IMR-90 (cell line): ENCODE measurements at regions not wholly inside any gene's neighbourhood (a gene's known extent, or its start where the extent isn't known, plus 50 kb on each side); places are given as distances from the start of the nearest gene placed in this dataset.

Experiments used
- ATAC-seq: fragments of 200-7000 bp; cut with Tn5 transposase; 2 replicates; pipeline ENCODE4 v1.9.1; 2020; ENCODE audit warnings: low read depth, mild to moderate bottlenecking, moderate library complexity
- BruUV-seq: library from RNA; stranded (reverse); fragments of 400-500 nt; replicated peaks from 2 replicates; lab custom pipeline; 2021; lab: Mats Ljungman, UMichigan
- CTCF ChIA-PET: fragments of 300-600 bp; formaldehyde crosslinking; extraction: SDS; loops from one replicate; lab custom pipeline; 2021; ENCODE audit warnings: antibody characterized with exemption; lab: Yijun Ruan, JAX
- POLR2A ChIA-PET: fragments of 300-600 bp; sonication (Branson Sonifier 250); formaldehyde crosslinking; loops from one replicate; lab custom pipeline; 2022; ENCODE audit warnings: antibody characterized with exemption; ENCODE audit not compliant: unreplicated experiment; lab: Charles Lee
- DNase-seq: peaks from one replicate; pipeline ENCODE4 v3.0.0; 2013
- H2AFZ ChIP-seq: replicated peaks from 2 replicates; pipeline ENCODE3; 2013; ENCODE audit warnings: low read length, mild to moderate bottlenecking; ENCODE audit not compliant: poor library complexity
- H2AK5ac ChIP-seq: 2 replicates; pipeline ENCODE4 v1.6.1; 2013; ENCODE audit warnings: low read depth, low read length, inconsistent platforms
- H2AK9ac ChIP-seq: replicated peaks from 2 replicates; pipeline ENCODE3; 2013; ENCODE audit warnings: mild to moderate bottlenecking, low read depth, low read length, moderate library complexity; ENCODE audit not compliant: poor library complexity
- H2BK120ac ChIP-seq: 2 replicates; pipeline ENCODE4 v1.6.1; 2013; ENCODE audit warnings: low read depth, low read length, inconsistent platforms
- H2BK15ac ChIP-seq: 3 replicates; pipeline ENCODE4 v1.6.1; 2013; ENCODE audit warnings: low read depth, low read length, inconsistent platforms
- H2BK20ac ChIP-seq: 2 replicates; pipeline ENCODE4 v1.6.1; 2013; ENCODE audit warnings: low read depth, mild to moderate bottlenecking, inconsistent platforms, low read length, moderate library complexity
- H2BK5ac ChIP-seq: 2 replicates; pipeline ENCODE4 v1.6.1; 2013; ENCODE audit warnings: mild to moderate bottlenecking, low read depth, low read length, inconsistent platforms; ENCODE audit not compliant: poor library complexity, severe bottlenecking
- H3K14ac ChIP-seq: replicated peaks from 2 replicates; pipeline ENCODE4 v1.6.1; 2013; ENCODE audit warnings: low read depth, low read length, inconsistent platforms
- H3K18ac ChIP-seq: 2 replicates; pipeline ENCODE4 v1.6.1; 2013; ENCODE audit warnings: low read depth, low read length, control low read depth
- H3K23ac ChIP-seq: 2 replicates; pipeline ENCODE4 v1.6.1; 2013; ENCODE audit warnings: low read depth, low read length, inconsistent platforms
- H3K27ac ChIP-seq: 2 replicates; pipeline ENCODE4 v1.5.1; 2013; ENCODE audit warnings: mild to moderate bottlenecking, control low read depth, low read length; ENCODE audit not compliant: insufficient read depth
- H3K27me3 ChIP-seq: 2 replicates; pipeline ENCODE4 v1.6.1; 2013; ENCODE audit warnings: low read length; ENCODE audit not compliant: control insufficient read depth, insufficient read depth
- H3K36me3 ChIP-seq: 2 replicates; pipeline ENCODE4 v1.6.1; 2013; ENCODE audit warnings: low read length, mixed read lengths; ENCODE audit not compliant: control insufficient read depth, insufficient read depth
- H3K4ac ChIP-seq: 2 replicates; pipeline ENCODE4 v1.6.1; 2013; ENCODE audit warnings: low read depth, low read length, inconsistent platforms
- H3K4me1 ChIP-seq: 2 replicates; pipeline ENCODE4 v1.6.1; 2013; ENCODE audit warnings: low read length, mixed read lengths; ENCODE audit not compliant: control insufficient read depth, insufficient read depth
- H3K4me2 ChIP-seq: 2 replicates; pipeline ENCODE4 v1.6.1; 2013; ENCODE audit warnings: low read depth, mild to moderate bottlenecking, control low read depth, low read length, moderate library complexity
- H3K4me3 ChIP-seq: 2 replicates; pipeline ENCODE4 v1.5.1; 2013; ENCODE audit warnings: low read depth, mild to moderate bottlenecking, control low read depth, low read length, moderate library complexity; ENCODE audit not compliant: insufficient read depth
- H3K56ac ChIP-seq: 2 replicates; pipeline ENCODE4 v1.6.1; 2013; ENCODE audit warnings: low read length, inconsistent platforms; ENCODE audit not compliant: insufficient read depth; ENCODE audit errors: extremely low read depth
- H3K79me1 ChIP-seq, 2 experiments: 2 replicates each; pipeline ENCODE4 v1.6.1; 2013; ENCODE audit warnings: low read length in 2 of 2, inconsistent platforms in 1 of 2, low read depth in 1 of 2
- H3K9ac ChIP-seq: 2 replicates; pipeline ENCODE4 v1.6.1; 2013; ENCODE audit warnings: low read depth, low read length, control low read depth
- H3K9me1 ChIP-seq: 2 replicates; pipeline ENCODE4 v1.6.1; 2013; ENCODE audit warnings: low read length, inconsistent platforms; ENCODE audit not compliant: insufficient read depth
- H3K9me3 ChIP-seq: 2 replicates; pipeline ENCODE4 v1.6.1; 2013; ENCODE audit warnings: low read length; ENCODE audit not compliant: control insufficient read depth, insufficient read depth
- H4K20me1 ChIP-seq: 2 replicates; pipeline ENCODE4 v1.6.1; 2013; ENCODE audit warnings: low read length, inconsistent platforms; ENCODE audit not compliant: insufficient read depth
- H4K5ac ChIP-seq: 2 replicates; pipeline ENCODE4 v1.6.1; 2013; ENCODE audit warnings: mild to moderate bottlenecking, low read depth, low read length, control low read depth
- H4K8ac ChIP-seq, 2 experiments: 2 replicates each; pipeline ENCODE4 v1.6.1; 2013; ENCODE audit warnings: low read depth in 2 of 2, low read length in 2 of 2, control low read depth in 1 of 2, inconsistent platforms in 1 of 2
- H4K91ac ChIP-seq: 2 replicates; pipeline ENCODE4 v1.6.1; 2013; ENCODE audit warnings: low read depth, low read length, inconsistent platforms; ENCODE audit not compliant: insufficient read depth
- ELK1 ChIP-seq: fragments of 150-350 bp; IDR thresholded peaks from 2 replicates; pipeline ENCODE4 v1.6.1; 2016; ENCODE audit warnings: low read depth, mild to moderate bottlenecking, low read length, moderate library complexity, borderline replicate concordance
- USF2 ChIP-seq: fragments of 150-350 bp; IDR thresholded peaks from 2 replicates; pipeline ENCODE4 v1.6.1; 2017; ENCODE audit warnings: mild to moderate bottlenecking, antibody characterized with exemption, low read length, low read depth
- WGBS, 2 experiments: methylation state at CpG; one replicate each; pipeline versions ENCODE4 v1.1.5 to v1.1.7; 2013; ENCODE audit warnings: missing lambda C conversion rate in 2 of 2; ENCODE audit not compliant: insufficient read length in 1 of 2; ENCODE audit errors: extremely low coverage in 2 of 2; 5-methylcytosine and 5-hydroxymethylcytosine counted together
- dilution Hi-C: fragments of 300-500 bp; cut with HindIII; formaldehyde crosslinking; loops from one replicate; pipeline ENCODE4 v1.14.3; 2018; ENCODE audit warnings: low sequenced_read_pairs; ENCODE audit not compliant: unreplicated experiment
- in situ Hi-C: fragments of 300-500 bp; cut with MboI; formaldehyde crosslinking; loops from 3 replicates; pipeline ENCODE4 v1.14.3; 2019; ENCODE audit warnings: low sequenced_read_pairs, inconsistent platforms, mixed read lengths
- intact Hi-C: fragments of 100-400 bp; cut with micrococcal nuclease; formaldehyde crosslinking; loops from 2 replicates; pipeline ENCODE4 v1.10.0; 2022

GRCh38 chrX:148215726-148216125 lies 234.6 kb downstream of the FMR1NB start:
- Histone ChIP-seq H2AK9ac (no peak overlapping the region), H3K27ac (no peak overlapping the region), H3K4ac (no peak overlapping the region), H3K23ac (no peak overlapping the region), H3K14ac (no peak overlapping the region), H3K56ac (no peak overlapping the region), H3K4me2 (no peak overlapping the region), H4K5ac (no peak overlapping the region), H2BK5ac (no peak overlapping the region), H4K20me1 (no peaks in the 10 kb centered on the region), H4K91ac (no peak overlapping the region), H3K27me3 (no peaks in the 10 kb centered on the region), H3K9me3 (peaks cover 4% of the 10 kb centered on the region; the same call in 1 of the 2 replicates), H4K8ac (no peak overlapping the region), H3K4me1 (no peaks in the 10 kb centered on the region), H3K18ac (no peak overlapping the region), H2AFZ (no peak overlapping the region), H3K36me3 (no peaks in the 10 kb centered on the region), H3K4me3 (no peak overlapping the region), H3K79me1 (no peaks in the 10 kb centered on the region), H2BK20ac (no peak overlapping the region), H3K9ac (no peak overlapping the region), H2BK120ac (no peak overlapping the region), H3K9me1 (no peaks in the 10 kb centered on the region), H2BK15ac (no peak overlapping the region), H2AK5ac (no peak overlapping the region)
- intact Hi-C loops (no loop called here), in situ Hi-C loops (no loop called here), dilution Hi-C loops (no loop called here)
- BruUV-seq, result no TSS peak
- ChIA-PET CTCF (no interaction called here), POLR2A (no interaction called here)
- TF ChIP-seq USF2, result no peak
- TF ChIP-seq ELK1, result no peak
- no CpG with 5 or more reads among the region's 3 CpGs for WGBS, 2 experiments
- ATAC-seq (no peak), DNase-seq (no peak)
